Activated naive CD4-positive, alpha-beta T cell treated with anti-CD3 and anti-CD28 coated beads, Interleukin-2, amount 10 ng/mL, durations not matched to agents 7 days and 5 days (primary cell): ENCODE measurements at regions not wholly inside any gene's neighbourhood (a gene's known extent, or its start where the extent isn't known, plus 50 kb on each side); places are given as distances from the start of the nearest gene placed in this dataset.

Source experiments
- CTCF ChIA-PET: fragments of 350-600 bp; sonication (Branson Sonifier 250); formaldehyde crosslinking; loops from one replicate; lab custom pipeline; 2021; ENCODE audit warnings: antibody characterized with exemption; lab: Charles Lee
- DNase-seq: peaks from one replicate; pipeline ENCODE4 v3.0.0-alpha.2; 2020
- H3K27ac Mint-ChIP-seq: one replicate; pipeline ENCODE4 v1.8.0; 2021; ENCODE audit warnings: mild to moderate bottlenecking, moderate library complexity, mixed read lengths
- H3K27me3 Mint-ChIP-seq: one replicate; pipeline ENCODE4 v1.8.0; 2021; ENCODE audit warnings: mild to moderate bottlenecking, mixed read lengths
- H3K36me3 Mint-ChIP-seq: one replicate; pipeline ENCODE4 v1.8.0; 2021; ENCODE audit warnings: mixed read lengths
- H3K4me1 Mint-ChIP-seq: one replicate; pipeline ENCODE4 v1.8.0; 2021; ENCODE audit warnings: mixed read lengths
- H3K4me3 Mint-ChIP-seq: one replicate; pipeline ENCODE4 v1.8.0; 2021; ENCODE audit warnings: mild to moderate bottlenecking, moderate library complexity, mixed read lengths
- H3K9me3 Mint-ChIP-seq: one replicate; pipeline ENCODE4 v1.8.0; 2021; ENCODE audit warnings: mixed read lengths

GRCh38 chr3:159837725-159838124, 150.9 kb upstream of the IL12A start:
- Mint-ChIP-seq H3K9me3 (no peaks in the 10 kb centered on the region), H3K4me3 (no peak overlapping the region), H3K36me3 (no peaks in the 10 kb centered on the region), H3K4me1 (peaks cover 2% of the 10 kb centered on the region), H3K27me3 (peaks cover 33% of the 10 kb centered on the region), H3K27ac (no peak overlapping the region)
- CTCF ChIA-PET = no interaction called here
- DNase-seq = no peak

DNA sequence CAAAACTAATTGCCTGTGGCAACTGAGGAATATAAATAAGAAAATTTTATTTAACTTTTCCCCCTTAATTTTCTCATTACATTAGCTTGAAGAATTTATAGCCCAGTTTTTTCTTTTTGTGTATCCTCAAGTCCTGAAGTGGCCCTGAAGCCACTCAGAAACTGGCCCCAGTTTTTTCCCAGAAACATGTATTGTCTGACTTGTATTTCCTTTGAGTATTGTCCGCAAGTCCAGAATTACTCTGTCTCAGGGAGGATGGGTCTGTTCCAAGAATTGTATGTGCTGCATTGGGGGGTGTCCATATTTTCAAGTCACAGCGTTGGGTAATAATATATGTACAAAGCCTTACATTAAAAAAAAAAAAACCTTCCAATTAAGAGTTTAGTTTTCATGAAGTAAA, 149.7 kb upstream of the IL12A start:
- no peak for DNase-seq
- CTCF ChIA-PET = no interaction called here
- H3K36me3 Mint-ChIP-seq = no peaks in the 10 kb centered on the region
- no peaks in the 10 kb centered on the region for H3K9me3 Mint-ChIP-seq
- H3K27ac Mint-ChIP-seq = no peak overlapping the region
- H3K4me3 Mint-ChIP-seq = no peak overlapping the region
- peaks cover 33% of the 10 kb centered on the region for H3K27me3 Mint-ChIP-seq
- peaks cover 2% of the 10 kb centered on the region for H3K4me1 Mint-ChIP-seq

GRCh38 chr3:159839561-159840379, 148.9 kb upstream of the IL12A start, which contains the start of gene SCHIP1:
TSS of gene SCHIP1 (plus strand) at chr3:159839861.
- CTCF ChIA-PET = no interaction called here
- H3K36me3 Mint-ChIP-seq = no peaks in the 10 kb centered on the region
- peaks cover 34% of the 10 kb centered on the region for H3K27me3 Mint-ChIP-seq
- DNase-seq = no peak
- no peak within 1 kb of the TSS for H3K27ac Mint-ChIP-seq
- peaks cover 2% of the 10 kb centered on the region for H3K4me1 Mint-ChIP-seq
- no peaks in the 10 kb centered on the region for H3K9me3 Mint-ChIP-seq
- H3K4me3 Mint-ChIP-seq = no peak within 1 kb of the TSS

GRCh38 chr3:159840703-159841299, 147.8 kb upstream of the IL12A start:
- H3K36me3 Mint-ChIP-seq = no peaks in the 10 kb centered on the region
- peaks cover 36% of the 10 kb centered on the region for H3K27me3 Mint-ChIP-seq
- DNase-seq = no peak
- H3K9me3 Mint-ChIP-seq = no peaks in the 10 kb centered on the region
- no peak overlapping the region for H3K27ac Mint-ChIP-seq
- H3K4me1 Mint-ChIP-seq = peaks cover 2% of the 10 kb centered on the region
- CTCF ChIA-PET = no interaction called here
- no peak overlapping the region for H3K4me3 Mint-ChIP-seq

DNA sequence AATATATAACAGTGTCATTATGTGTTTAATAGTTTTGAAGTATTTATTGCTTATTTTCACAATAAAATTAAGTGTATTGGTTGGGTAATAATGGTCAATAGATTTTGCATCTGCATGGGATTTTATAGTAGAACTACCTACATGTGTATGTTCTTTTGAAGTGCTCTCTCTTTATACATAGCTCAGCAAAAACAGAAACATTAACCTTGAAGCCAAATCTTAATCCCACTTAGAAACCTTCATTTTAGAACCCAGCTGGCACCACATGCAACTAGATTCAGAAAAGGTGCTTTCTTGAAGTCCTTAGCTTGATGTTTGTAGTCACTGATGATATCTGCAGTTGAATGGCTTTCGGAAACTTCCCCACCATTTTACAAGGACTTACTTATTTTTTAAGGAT, 146.9 kb upstream of the IL12A start:
- no peaks in the 10 kb centered on the region for H3K36me3 Mint-ChIP-seq
- no peak overlapping the region for H3K4me3 Mint-ChIP-seq
- CTCF ChIA-PET = no interaction called here
- H3K27ac Mint-ChIP-seq = no peak overlapping the region
- no peaks in the 10 kb centered on the region for H3K9me3 Mint-ChIP-seq
- peaks cover 36% of the 10 kb centered on the region for H3K27me3 Mint-ChIP-seq
- no peak for DNase-seq
- H3K4me1 Mint-ChIP-seq = peaks cover 2% of the 10 kb centered on the region

- Mint-ChIP-seq H3K27me3 (peaks cover 19% of the 10 kb centered on the region), H3K4me1 (peaks cover 2% of the 10 kb centered on the region), H3K27ac (no peak overlapping the region), H3K36me3 (no peaks in the 10 kb centered on the region), H3K4me3 (no peak overlapping the region), H3K9me3 (no peaks in the 10 kb centered on the region)
- CTCF ChIA-PET = interaction anchor here (0.6 kb wide), 2 partner anchors 15 to 585 kb away, joined by 3 read pairs; no protein-coding TSS in a partner anchor
- DNase-seq = no peak
These were observed 144.6 kb upstream of the IL12A start for GRCh38 chr3:159843840-159844730.

- CTCF ChIA-PET = no interaction called here
- Mint-ChIP-seq H3K4me3 (no peak overlapping the region), H3K36me3 (no peaks in the 10 kb centered on the region), H3K9me3 (no peaks in the 10 kb centered on the region), H3K4me1 (peaks cover 2% of the 10 kb centered on the region), H3K27me3 (peaks cover 11% of the 10 kb centered on the region), H3K27ac (no peak overlapping the region)
- DNase-seq = no peak
These were observed 143.8 kb upstream of the IL12A start for GRCh38 chr3:159844801-159845261.

- Mint-ChIP-seq H3K27ac (no peak overlapping the region), H3K4me3 (no peak overlapping the region), H3K9me3 (no peaks in the 10 kb centered on the region), H3K36me3 (no peaks in the 10 kb centered on the region), H3K27me3 (peaks cover 5% of the 10 kb centered on the region), H3K4me1 (no peaks in the 10 kb centered on the region)
- DNase-seq = no peak
- CTCF ChIA-PET = no interaction called here
These were observed 142.9 kb upstream of the IL12A start for GRCh38 chr3:159845737-159846136.

DNA sequence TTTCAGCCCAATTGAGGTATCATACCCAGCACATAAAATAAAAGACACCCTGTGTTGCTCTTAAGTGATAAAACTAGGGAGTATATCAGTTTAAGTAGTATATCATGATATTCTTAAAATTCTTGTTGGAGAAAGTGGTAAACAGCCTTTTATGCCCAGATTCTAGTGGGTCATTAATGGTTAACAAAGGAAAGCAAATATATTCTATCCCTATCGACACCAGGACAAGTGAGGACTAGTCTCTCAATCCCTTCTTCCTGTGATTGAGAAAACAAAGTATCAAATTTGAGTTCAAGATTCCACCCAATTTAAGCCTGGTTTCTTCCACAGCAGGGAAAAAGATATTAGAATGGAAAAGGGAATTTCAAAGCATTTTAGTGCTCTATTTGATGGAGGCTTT, 142.4 kb upstream of the IL12A start:
- CTCF ChIA-PET = no interaction called here
- Mint-ChIP-seq H3K4me3 (no peak overlapping the region), H3K36me3 (no peaks in the 10 kb centered on the region)

DNA sequence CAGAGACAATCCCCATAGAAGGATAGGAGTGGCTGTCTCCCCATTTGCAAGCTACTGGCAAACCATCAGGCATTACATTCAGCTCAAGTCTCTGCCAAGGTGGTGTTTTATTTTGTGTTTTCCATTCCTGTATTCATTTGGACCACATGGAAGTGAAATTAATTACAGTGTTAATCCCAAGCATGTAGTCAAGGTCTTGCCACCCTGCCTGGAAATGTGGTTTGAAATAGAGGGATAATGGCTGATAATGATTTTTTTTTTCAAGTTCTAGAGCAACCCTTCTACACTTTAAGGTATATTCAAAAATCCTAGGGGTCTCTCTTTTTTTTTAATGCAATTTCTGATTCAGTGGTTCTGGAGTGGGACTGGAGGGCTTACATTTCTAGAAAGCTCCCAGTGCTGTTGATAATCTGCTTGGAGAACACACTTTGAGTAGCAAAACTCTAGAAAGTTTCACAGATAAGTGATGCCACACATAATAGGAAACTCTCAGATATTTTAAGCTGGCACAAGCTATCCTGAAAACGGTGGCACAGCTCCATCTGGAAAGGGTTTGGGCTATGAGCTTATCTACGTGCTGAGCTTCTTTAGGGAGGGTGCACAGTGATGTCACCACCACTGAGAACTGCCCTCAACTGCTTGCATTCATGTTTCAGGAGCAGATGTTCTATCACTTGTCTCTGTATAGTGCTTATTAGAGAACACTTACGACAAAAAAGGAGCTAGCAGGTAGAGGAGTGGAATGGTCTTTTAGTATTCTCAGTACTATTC, 140.1 kb upstream of the IL12A start:
- Mint-ChIP-seq H3K4me1 (no peaks in the 10 kb centered on the region), H3K36me3 (no peaks in the 10 kb centered on the region), H3K27ac (no peak overlapping the region), H3K27me3 (peaks cover 15% of the 10 kb centered on the region), H3K9me3 (no peaks in the 10 kb centered on the region), H3K4me3 (no peak overlapping the region)
- CTCF ChIA-PET = no interaction called here
- no peak for DNase-seq

More for the DNA sequence above, 142.4 kb upstream of the IL12A start:
- DNase-seq = no peak
- Mint-ChIP-seq H3K27ac (no peak overlapping the region), H3K4me1 (no peaks in the 10 kb centered on the region), H3K9me3 (no peaks in the 10 kb centered on the region), H3K27me3 (peaks cover 3% of the 10 kb centered on the region)

- CTCF ChIA-PET = no interaction called here
- Mint-ChIP-seq H3K36me3 (no peaks in the 10 kb centered on the region), H3K4me3 (no peak overlapping the region)
These were observed 138.2 kb upstream of the IL12A start for GRCh38 chr3:159850481-159850880.

DNA sequence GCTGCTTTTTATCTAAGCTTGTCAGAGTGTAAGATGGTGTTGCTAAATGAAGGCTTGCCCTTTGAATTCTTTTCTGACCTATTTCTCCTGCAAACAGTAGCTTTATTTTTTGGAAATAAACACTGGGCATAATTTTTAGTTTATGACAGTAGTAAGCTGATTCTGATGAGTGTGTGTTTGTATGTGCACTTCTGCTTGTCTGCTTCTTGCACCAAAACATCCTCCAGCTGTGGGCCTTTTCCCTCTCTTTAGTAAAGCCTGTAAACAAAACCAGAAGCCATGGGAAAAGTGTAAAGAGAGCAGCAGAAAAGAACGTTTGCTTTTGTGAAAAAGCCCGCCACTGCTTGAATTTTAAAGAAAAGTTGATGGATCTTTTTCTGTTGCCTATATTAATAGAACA, 136.4 kb upstream of the IL12A start:
- Mint-ChIP-seq H3K27me3 (peaks cover 25% of the 10 kb centered on the region), H3K27ac (no peak overlapping the region), H3K9me3 (no peaks in the 10 kb centered on the region), H3K4me3 (no peak overlapping the region), H3K36me3 (no peaks in the 10 kb centered on the region), H3K4me1 (no peaks in the 10 kb centered on the region)
- CTCF ChIA-PET = no interaction called here
- DNase-seq = no peak

More at GRCh38 chr3:159850481-159850880, 138.2 kb upstream of the IL12A start:
- H3K4me1 Mint-ChIP-seq = no peaks in the 10 kb centered on the region
- no peak for DNase-seq
- no peaks in the 10 kb centered on the region for H3K9me3 Mint-ChIP-seq
- H3K27ac Mint-ChIP-seq = no peak overlapping the region
- H3K27me3 Mint-ChIP-seq = peaks cover 12% of the 10 kb centered on the region

DNA sequence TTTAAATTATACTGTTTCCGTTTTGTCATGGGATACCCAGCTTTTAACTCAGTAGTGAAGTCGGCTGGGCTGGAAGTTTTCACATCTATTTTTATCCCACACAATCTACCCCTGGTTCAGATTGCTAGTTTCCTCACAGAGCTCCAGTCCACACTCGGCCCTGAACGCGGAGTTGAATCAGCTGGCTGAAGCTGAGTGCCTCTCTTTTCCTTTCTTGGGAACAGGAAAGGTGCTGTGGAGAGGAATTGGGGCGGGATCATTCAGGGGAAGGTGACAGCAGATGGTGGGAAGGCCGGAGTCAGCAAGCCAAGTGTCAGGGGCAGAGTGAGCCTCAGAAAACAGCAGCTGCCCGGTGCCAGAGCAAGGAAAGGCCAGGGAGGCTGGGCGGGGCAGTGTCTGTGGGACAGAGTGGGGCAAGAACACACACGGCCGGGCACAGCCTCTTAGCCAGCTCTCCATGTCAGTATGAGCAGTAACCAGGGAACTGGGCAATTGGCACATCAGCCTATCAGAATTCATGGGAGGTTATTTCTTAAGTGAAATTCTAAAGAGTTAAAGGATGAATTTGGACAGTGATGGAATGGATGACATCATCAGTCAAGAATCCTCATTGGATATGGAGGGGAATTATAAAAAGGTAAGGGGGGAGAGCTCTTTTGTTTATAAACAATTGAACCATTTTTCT, 135.7 kb upstream of the IL12A start:
- Mint-ChIP-seq H3K9me3 (no peaks in the 10 kb centered on the region), H3K4me1 (no peaks in the 10 kb centered on the region), H3K36me3 (no peaks in the 10 kb centered on the region), H3K27ac (no peak overlapping the region), H3K4me3 (no peak overlapping the region), H3K27me3 (peaks cover 25% of the 10 kb centered on the region)
- DNase-seq = no peak
- CTCF ChIA-PET = no interaction called here
